GM21786 (cell line): ENCODE measurements at regions not wholly inside any gene's neighbourhood (a gene's known extent, or its start where the extent isn't known, plus 50 kb on each side); places are given as distances from the start of the nearest gene placed in this dataset.

ENCODE experiments used
- ATAC-seq: cut with Tn5 transposase; IDR thresholded peaks from one replicate; pipeline ENCODE4 v1.9.1; 2021; ENCODE audit not compliant: unreplicated experiment

GRCh38 chr2:47266939-47267710, 90.8 kb upstream of the CALM2 start:
- ATAC-seq = no peak

- no peak for ATAC-seq
Measured at GRCh38 chr2:47265751-47266231, 89.5 kb upstream of the CALM2 start.

DNA sequence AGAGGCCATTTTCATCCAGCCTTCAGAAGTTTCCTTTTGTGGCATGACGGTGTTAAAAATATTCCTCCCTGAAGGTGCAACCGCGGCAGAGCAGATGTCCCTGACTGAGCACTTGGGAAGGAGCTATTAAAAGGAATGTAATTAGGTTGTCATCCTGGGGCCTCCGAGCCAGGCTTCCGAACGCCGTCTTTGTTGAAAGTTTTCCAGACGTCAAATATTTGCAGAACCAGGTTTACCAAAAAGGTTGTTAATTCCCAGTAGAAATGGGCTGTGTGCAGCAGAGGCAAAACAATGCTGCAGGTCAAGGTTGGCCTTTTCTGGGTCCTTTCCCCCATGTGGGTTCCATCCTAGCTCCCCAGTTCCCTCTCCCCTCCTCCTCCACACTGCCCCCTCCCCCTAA, 88.8 kb upstream of the CALM2 start:
- ATAC-seq = no peak

DNA sequence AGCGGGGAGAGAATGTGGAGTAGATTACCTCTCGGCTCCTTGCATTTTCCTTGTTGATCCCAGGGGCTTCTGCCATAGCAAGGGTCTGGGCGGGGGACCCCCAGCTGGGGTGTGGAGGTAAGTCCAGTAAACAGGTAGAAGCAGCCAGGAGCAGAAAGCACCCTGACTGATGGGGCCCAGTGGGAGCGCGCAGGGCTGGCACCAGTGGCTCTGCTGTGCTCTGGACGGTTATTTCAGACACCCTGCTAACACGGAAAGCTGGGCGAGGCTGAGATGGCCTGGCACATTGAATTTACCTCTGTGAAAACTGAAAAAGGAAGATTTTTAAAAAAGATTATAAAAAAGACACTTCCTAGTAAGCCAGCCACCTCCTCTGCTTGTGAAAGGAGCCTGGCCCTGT, 88.4 kb upstream of the CALM2 start:
- no peak for ATAC-seq

DNA sequence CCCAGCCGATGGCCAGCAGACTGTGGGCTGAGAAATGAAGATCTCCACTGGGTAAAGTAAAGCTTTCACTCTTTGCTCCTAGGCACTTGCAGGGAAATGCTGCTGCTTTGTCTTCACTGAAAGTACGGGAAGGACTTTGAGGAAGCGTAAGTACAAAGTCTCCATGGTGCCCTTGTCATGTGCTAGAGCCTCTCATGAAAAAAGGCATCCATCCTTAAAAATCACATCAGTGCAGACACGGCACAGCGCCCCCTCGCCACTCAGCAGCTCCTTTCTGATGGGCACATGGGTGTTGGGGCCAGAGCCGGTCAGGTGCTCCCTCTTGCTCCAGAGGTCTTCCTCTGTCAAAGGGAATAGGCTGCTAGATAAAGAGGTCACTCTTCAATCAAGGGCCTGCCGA, 87.8 kb upstream of the CALM2 start:
- ATAC-seq = no peak

DNA sequence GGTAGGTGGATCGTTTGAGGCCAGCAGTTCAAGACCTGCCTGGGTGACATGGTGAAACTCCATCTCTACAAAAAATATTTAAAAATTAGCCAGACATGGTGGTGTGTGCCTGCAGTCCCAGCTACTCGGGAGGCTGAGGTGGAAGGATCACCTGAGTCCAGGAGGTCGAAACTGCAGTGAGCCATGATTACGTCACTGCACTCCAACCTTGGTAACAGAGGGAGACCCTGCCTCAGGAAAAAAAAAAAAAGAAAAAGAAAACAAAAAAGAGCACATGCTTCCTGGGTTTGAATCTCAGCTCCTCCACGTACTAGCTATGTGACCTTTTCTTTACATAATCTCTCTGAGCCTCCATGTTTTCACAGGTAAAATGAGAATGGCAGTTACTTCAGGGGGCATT, 86.3 kb upstream of the CALM2 start:
- ATAC-seq = no peak

DNA sequence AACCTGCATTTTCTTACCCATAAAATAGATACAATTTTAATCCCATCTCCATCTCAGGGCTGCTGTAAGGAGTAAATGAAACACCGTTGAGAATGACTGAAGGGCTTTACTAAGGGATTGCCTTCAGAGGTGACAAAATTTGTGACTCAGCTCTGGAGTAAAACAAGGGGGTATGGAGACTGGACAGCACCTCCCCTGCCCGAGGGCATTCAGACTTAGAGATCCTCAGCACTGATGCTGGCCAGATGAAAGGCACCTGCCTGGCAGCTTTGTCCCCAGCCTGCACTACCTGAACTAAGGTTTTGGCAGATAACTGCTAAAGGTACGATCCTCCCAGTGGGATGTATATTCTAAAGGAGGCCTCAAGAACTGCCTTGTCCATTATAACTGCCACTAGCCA, 84.7 kb upstream of the CALM2 start:
- no peak for ATAC-seq

DNA sequence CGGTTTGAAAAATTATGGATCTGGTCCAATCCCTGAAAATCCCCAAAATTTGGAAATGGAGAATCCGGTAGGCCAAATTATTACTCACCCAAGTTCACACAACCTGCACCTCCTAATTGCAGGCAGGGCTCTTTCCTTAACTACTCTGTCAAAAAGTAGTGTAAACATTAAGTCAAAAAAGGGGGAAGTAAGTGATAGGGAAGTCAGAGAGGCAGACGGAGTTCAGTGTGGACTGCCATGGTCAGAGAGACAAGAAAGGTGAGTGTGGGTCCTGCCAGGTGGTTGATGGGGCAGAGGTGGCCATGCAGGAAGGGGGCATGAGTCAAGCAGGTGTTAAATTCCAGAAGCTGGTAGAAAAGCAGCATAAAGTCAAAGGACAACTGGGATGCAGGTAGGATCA, 83.5 kb upstream of the CALM2 start:
- no peak for ATAC-seq

- ATAC-seq = no peak
Measured at GRCh38 chr2:47257946-47258348, 81.6 kb upstream of the CALM2 start.

GRCh38 chr2:47256416-47257087, 80.2 kb upstream of the CALM2 start:
- ATAC-seq = no peak

- no peak for ATAC-seq
Measured at GRCh38 chr2:47255794-47256193, 79.5 kb upstream of the CALM2 start.

GRCh38 chr2:47254464-47254863, 78.2 kb upstream of the CALM2 start:
- no peak for ATAC-seq

- ATAC-seq = no peak
Measured at GRCh38 chr2:47253447-47253846, 77.1 kb upstream of the CALM2 start.

DNA sequence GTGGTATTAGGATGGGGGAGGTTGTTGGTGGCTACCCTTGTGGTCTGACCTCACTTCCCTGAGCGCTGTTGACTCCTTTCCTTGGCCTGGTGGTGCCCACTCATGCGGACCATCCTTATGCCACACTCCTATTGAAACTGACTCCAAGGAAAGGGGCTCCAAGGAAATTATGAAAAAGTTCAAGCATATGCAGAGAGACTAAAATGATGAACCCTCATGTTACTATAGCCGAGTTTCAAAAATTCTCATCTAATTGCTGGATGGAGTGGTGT, 75.0 kb upstream of the CALM2 start:
- no peak for ATAC-seq

- no peak for ATAC-seq
Measured at GRCh38 chr2:47250586-47251403, 74.5 kb upstream of the CALM2 start.

DNA sequence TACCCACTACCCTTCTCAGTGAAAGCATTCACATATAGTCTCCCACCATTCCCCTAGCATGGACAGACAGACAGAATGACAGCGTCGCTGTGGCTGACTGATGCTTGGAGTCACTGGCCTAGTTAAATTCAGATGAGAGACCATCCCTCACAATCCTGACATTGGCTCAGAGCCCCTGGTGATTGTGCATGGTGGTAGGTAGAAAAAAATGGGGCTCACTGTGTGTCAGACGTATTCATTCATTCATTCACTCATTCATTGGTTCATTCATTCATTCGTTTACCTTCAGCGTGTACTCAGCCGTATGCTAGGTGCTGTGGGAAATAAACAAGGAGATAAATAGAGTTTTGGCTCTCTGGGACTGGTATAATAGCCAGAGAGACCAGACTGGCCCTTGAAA, 73.6 kb upstream of the CALM2 start:
- no peak for ATAC-seq

DNA sequence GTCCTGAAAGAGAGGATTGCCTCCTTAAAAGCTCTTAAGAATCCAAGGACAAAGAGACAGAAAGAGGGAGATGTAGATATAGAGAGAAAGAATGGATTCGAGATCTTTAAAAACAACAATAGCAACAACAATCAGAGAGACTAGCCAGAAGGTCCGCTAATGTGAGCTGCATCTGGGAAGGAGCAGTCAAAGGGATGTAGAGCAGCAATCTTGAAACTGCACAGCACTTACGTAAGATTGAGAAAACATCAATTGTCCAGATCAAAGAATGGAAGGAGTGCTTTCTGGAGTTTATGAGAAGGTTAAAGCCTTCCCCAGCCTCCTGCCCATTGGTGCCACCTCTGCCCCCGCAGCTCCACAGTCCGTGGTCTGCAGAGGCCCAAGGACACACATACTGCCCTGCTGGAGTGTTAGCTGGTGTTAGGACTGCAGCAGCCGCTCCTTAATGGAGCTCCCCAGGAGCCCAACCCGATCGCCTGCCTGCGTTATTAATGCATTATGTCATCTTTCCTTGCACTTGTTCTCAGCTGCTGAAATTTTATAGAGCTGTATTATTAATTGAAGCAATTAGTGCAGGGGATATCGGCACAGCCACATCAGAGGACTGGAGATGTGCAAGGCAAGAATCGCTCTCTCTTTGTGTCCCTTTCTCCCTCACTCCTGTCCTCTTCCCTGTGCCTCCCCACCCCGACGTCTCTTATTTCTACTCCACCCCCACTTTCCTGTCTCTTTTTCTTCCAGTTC, 73.0 kb upstream of the CALM2 start:
- no peak for ATAC-seq

DNA sequence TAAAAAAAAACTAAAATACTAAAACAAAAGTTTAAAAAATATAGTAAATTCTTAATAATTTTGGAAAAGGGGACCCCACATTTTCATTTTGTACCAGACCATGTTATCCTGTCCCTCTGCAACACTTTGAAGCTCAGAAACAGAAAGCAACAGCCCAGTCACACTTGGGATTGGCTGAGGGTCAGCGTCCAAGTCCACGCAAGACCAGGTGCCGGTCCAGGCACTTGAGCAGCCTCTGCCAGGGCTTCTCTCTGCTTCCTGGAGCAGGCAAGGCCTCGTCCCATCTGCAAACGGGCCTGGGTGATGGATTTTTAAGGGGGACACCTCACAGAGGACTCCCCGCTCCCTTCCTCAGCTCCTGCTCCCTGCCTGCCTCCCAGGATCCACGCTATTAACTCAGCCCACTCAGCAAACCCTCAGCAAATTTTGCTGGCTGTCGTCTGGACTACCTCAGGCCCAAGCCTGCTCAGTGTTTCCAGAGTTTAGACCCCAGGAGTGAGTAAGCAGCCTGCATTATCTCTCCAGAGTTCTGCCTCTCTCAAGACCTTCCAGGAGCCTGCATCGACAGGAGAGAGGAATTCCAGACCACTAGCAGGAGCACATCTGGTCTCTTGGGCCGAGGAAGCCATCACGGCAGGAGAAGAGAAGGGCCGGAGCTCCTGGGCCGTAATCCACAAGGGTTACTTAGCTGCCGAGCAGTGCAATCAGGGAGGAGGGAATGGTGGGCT, 67.4 kb upstream of the CALM2 start:
- ATAC-seq = no peak

DNA sequence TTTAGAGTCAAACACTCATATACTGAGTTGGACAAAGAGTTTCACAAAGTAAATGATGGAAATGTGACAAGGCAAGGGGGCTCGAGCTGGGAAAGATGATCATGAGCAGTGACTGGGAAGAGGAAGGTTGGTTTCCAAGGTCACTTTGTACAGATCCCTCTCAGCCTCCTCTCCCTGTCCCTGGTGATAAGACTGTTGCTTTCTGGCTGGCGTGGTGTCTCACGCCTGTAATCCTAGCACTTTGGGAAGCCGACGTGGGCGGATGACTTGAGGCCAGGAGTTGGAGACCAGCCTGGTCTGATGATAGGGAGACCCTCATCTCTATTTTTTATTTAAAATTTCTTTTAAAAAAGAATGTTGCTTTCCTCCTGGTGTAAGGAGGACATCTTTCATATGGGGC, 65.4 kb upstream of the CALM2 start:
- no peak for ATAC-seq

- ATAC-seq = no peak
Measured at GRCh38 chr2:47239119-47239969, 63.0 kb upstream of the CALM2 start.
